HG03039 (cell line): ENCODE measurements at regions not wholly inside any gene's neighbourhood (a gene's known extent, or its start where the extent isn't known, plus 50 kb on each side); places are given as distances from the start of the nearest gene placed in this dataset.
"Not testable (repeated sequence)": the region's sequence is repeated elsewhere in the genome, so short reads cannot be mapped to it uniquely, and the experiment has no call there.

Experiments used
- ATAC-seq: cut with Tn5 transposase; IDR thresholded peaks from one replicate; pipeline ENCODE4 v1.9.1; 2021; ENCODE audit warnings: mild to moderate bottlenecking, moderate library complexity; ENCODE audit not compliant: unreplicated experiment

DNA sequence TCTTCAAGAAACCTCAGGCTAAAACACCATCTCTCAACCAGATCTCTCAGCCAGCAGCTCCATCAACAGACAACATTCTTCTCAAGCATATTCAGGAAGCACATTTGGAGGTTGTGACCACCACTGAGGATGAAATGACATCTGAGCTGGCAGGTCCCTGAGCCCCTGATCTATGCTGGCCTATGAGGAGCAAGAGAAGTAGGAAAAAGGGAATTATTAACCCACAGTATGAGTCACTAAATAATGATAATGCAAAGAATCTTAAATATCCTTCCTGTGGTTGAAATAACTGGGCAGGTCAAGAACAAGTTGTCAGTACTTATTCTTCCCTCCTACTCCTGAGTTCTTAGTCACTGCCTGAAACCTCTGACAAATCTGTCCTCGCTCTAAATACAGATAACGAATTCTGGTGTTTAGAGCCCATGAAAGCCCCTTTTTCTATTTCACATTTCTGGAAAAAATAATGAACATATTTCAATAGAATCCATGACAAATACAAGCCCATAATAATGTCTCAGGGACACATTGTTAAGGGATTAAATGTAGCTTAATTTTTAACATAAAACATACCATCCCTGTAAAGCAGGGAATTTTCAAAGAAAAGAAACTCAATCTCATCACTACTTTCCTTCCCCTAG lies 225.8 kb upstream of the IRS2 start:
- no peak for ATAC-seq

GRCh38 chr13:110010404-110011138 lies 224.2 kb upstream of the IRS2 start:
- no peak for ATAC-seq

- ATAC-seq: no peak
Measured at GRCh38 chr13:110008816-110009215, 222.4 kb upstream of the IRS2 start.

DNA sequence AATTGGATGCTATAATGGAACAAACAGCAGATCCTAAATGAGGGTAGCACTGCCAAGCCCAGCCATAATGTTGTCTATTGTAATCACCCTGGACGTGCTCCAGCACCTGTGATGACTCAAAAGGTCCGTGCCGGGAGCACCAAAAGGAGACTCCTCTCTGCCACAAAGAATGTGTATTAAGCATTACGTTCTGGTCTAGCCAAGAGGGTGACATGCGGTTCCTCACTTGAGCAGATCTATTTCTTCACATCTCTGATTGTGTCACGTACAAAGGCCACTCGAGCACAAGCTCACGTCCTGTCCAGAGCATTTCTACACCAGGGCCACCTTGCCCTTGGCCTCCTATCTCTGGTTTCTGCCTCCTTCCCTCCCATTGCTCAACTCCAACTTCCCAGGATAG lies 219.9 kb upstream of the IRS2 start:
- ATAC-seq: no peak

DNA sequence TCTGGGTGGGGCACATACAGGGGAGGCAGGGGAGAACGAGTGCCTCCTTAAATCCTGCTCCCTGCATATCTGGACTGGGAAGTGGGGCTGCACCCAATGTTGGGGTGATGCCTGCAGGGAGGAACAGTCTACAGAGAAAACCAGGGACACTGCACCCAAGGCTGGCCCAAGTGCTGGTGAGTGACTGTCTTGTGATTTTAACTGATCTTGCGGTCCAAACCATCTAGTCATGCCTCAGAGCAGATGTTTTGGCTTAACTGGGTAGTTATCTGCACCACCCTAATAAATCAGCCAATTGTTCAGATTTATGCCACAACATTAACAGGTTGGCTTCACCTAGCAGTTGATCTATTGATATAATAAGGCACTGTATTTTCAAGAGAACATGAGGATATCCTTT lies 219.2 kb upstream of the IRS2 start:
- ATAC-seq: no peak

GRCh38 chr13:110004814-110005213 lies 218.4 kb upstream of the IRS2 start:
- ATAC-seq: no peak

DNA sequence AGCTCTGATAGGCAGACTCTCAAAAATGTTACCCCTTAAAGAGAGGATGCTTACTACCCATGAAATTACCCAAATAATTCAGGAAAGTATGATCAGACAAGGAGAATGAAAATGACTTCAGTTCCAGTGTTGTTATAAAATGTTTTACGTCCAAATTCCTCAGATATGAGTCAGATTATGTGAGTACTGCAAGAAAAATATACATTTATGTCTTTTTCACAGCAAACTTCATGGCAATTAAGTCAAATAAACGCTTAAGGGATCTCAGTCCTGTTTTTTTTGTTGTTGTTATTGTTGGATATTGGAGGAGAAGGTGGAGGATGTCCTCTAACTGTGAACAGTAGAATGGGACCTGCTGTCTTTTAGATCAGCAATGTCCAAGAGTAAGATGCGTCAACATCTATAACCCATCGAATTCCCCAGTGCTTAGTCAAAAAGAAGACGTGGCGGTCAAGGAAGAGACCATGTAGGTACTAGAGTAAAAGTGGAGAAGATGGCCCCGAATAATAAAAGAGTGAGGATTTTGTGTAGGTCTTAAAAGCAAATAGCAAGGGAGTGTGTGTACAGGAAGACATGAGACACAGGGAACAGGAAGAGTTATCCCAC lies 215.4 kb upstream of the IRS2 start:
- ATAC-seq: no peak

DNA sequence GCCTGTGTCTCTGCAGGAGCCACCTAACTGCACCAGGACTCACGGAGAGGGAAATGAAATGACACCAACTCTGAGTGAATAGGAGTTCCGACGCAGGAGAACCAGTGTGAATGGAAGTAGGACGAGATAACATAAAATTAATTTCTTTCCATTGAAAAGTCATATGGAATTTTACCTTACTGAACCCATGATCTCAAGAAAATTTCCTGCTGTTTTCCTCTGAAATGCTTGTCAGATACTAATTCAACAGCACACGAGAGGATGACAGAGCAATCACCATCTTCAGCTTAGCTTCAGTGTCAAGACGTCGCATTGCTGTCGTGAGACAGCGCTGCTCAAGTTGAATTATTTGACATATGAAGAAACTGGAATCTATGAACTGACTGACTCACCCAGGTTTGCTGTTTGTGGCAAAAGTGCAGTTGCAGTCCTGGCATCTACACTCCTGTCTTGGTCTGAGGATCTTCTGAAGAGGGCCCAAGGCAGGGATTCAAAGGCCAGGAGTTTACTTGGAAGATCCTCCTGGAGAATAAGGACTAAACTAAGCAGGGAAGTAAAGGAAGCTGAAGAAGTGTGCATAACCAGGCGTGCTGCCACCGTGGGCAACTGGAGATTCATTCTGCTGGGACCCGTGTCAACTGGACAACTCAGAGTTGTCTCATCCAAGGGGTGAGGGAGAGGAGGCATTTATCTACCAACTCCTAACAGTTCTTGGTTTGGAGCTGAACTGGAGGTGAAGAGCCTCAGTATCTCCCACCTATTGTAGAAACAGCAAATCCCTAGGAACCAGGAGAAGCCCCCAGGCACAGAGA lies 214.4 kb upstream of the IRS2 start:
- no peak for ATAC-seq

DNA sequence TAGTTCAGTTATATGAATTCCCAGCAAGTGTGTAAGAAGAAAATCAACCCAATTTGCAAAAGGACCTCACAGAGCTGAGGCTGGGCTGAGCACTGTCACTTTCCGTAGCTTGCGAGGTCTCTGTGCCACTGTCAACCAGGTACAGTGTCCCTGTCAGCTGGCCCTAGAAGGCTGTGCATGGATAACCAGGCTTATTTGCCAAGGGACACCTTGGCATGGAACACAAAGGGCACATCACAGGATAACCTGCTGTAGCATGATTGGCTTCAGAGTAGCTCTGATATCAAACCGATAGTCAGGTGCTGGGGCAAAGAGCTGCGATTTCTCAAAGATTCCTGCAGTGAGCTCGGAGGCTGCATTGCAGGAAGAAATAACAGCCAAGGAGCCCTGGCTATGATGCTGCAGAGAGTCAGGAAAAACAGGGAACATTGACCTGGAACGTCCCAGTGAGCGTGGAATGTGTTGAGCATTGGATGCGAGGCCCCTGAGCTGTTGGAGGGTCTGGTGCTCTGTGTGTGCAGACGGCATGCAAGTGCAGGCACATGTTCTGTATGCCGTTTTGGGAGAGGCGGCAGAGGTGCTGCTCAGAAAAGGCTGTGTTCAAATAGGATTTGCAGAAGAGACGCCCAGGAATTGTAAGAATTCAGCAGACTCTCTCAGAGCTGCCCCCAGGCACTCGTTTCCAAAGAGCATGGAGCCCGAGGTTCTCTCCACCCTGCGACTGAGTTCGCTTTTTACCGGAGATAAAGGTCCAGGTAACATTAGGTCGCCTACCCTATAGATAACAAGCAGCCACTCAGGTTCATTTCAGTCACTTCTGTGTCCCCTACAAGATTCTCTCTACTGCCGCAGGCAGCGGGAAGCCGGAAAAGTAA lies 213.5 kb upstream of the IRS2 start:
- ATAC-seq: no peak

- no peak for ATAC-seq
Measured at GRCh38 chr13:109998684-109999533, 212.5 kb upstream of the IRS2 start.

- ATAC-seq: no peak
Measured at GRCh38 chr13:109998037-109998436, 211.7 kb upstream of the IRS2 start.

- not testable (repeated sequence) for ATAC-seq
Measured at GRCh38 chr13:109997056-109997595, 210.7 kb upstream of the IRS2 start.

DNA sequence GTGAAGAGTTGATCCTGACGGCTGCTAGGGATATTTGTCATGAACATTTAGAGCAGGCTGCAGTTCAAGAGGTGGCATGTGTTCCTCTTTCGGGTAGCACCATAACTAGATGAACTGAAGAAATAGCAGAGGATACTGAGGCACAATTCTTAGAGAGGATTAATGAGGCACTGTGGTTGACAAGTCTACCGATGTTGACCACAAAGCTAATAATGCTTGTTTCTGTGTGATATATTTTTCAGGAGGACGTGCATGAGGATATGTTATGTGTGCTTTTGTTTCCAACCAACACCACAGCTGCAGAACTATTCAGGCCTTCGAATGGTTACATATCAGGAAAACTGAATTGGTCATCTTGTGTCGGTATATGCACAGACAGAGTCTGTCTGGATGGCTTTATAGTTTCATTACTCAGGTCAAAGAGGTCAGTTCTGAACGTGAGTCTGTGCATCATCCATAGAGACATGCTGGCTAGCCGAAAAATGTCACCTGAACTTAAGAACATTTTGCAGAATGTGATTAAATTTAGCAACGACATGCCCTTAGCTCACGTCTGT lies 210.1 kb upstream of the IRS2 start:
- ATAC-seq: no peak

GRCh38 chr13:109995578-109995977 lies 209.2 kb upstream of the IRS2 start:
- no peak for ATAC-seq

GRCh38 chr13:109990296-109990695 lies 203.9 kb upstream of the IRS2 start:
- no peak for ATAC-seq

- ATAC-seq: no peak
Measured at GRCh38 chr13:109989686-109990085, 203.3 kb upstream of the IRS2 start.

DNA sequence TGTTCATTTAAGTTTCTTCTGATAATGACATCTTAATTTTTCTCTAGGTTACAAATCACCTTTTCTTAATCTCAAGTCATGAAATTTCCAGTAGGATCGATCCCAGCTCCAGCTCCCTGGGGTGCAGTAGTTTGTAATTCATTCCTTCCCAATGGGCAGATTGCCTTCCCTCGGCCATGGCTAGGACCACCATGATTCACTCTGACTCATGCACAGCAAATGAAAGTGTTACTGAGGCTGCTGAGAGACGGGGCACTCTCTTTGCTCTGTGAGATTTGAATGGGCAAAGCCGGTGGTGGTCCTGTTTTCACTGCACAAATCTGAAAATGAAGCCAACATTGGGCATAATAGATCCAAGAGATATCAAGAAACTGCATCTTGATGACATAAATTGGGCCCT lies 202.8 kb upstream of the IRS2 start:
- ATAC-seq: no peak

GRCh38 chr13:109986851-109987250 lies 200.5 kb upstream of the IRS2 start:
- no peak for ATAC-seq

DNA sequence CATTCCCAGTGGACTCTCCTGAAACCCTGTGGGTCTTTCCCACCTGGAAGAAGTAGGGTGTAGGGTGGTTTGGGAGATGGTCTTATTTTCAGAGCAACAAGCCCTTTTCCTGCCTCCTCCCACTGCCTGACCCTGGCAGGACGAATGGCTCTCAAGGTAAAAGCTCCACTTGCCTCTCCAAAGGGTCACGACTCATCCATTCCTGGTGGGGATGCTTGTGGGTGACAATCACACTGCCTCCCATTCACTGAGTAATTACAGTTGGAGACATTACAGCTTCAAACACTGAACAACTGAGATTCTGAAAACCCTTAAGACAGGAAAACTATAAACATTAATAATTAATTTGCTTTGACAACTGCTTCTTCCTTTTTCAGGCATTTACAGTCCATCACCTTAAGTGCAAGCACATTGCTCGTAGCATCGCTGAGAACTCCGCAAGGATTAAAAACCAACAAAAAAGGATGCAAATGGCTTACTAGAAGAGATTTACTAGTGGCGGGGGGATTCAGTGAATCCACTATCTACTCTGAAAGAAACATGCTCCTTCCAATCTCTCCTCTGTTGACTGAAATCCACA lies 199.6 kb upstream of the IRS2 start:
- no peak for ATAC-seq
